ENCODE measurements at regions not wholly inside any gene's neighbourhood (a gene's known extent, or its start where the extent isn't known, plus 50 kb on each side); places are given as distances from the start of the nearest gene placed in this dataset.
A peak's percentile ranks its signal among the peaks of the same experiment; 100 is the strongest.

DNA sequence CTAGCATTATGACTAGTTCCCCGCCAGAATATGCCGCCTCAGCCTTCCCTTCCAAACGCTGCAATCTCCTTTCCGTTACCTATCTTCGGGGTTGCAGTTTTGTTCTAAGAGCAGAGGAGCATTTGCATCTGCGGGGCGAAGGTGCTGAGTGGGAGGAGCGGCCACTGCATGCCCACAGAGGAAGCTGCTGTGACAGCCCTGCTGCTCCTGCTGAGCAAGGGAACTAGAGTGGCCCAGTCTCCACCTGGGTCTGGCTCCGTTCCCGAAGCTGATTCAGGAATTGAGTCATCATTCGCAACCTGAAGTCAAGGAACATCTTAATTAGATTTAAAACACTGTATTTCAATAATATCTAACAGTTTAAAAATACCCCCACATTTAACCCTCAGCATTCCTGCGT, 98.2 kb upstream of the TJP1 start:
- FAIRE-seq: no peak
- no peak for DNase-seq (ENCODE audit: insufficient read length, low spot score)

DNA sequence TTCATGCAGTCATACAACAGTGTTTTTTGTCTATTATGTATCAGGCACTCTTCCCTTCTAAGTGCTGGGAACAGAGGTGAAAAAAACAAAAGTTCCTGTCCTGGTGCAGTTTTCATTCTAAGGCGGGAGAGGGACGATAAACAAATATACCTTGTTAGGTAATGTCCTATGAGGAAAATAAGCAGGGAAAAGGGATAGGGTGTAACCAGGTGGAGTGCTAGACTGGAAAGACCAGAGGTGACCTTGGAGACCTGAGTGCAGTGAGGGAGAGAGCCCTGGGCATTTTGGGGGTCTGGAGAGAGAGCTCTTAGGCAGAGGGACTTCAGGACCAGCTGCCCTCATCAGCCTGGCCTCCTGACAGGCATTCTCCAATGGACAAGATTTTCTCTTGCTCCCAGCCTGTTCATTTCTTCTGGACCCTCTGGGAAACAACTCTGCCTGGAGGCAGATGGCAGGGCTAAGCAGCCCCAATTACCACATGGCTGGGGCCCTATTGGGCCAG, 97.2 kb upstream of the TJP1 start:
- FAIRE-seq: no peak

DNA sequence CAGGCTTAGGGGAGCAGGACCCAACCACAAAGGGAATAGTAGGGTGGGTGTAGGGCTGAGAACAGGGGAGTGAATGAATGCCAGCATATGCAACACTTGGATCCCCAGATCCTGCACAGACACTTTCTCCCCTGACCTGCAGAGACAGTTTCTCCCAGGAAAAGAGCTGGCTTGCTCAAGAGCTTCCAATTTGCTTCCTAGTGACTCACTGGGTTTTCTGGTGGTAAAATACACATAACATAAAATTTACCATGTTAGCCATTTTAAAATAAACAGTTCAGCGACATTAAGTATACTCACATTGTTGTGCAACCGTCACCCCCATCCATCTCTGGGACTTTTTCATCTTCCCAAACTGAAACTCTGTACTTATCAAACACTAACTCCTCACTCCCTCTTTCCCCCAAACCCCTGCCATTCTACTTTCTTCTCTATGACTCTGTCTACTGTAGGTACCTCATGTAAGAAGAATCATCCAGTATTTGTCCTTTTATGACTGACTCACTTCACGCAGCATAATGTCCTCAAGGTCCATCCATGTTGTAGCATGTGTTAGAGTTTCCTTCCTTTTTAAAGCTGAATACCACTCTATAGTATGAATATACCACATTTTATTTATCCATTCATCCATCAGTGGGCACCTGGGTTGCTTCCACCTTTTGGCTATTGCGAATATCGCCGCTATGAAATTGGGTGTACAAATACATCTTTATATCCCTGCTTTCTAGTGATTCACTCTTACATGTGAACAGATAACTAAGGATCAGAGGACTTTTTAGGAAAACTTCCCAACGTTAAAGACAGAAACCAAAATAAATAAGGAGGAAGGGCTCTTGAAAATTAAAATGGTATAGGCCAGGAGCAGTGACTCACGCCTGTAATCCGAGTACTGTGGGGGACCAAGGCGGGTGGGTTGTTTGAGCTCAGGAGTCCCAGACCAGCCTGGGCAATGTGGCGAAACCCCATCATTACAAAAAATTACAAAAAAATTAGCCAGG, 95.6 kb upstream of the TJP1 start:
- DNase-seq (ENCODE audit: insufficient read length, low spot score) (no peak), FAIRE-seq (no peak)

More for the DNA sequence above, 97.2 kb upstream of the TJP1 start:
- DNase-seq (ENCODE audit: insufficient read length, low spot score): no peak

DNA sequence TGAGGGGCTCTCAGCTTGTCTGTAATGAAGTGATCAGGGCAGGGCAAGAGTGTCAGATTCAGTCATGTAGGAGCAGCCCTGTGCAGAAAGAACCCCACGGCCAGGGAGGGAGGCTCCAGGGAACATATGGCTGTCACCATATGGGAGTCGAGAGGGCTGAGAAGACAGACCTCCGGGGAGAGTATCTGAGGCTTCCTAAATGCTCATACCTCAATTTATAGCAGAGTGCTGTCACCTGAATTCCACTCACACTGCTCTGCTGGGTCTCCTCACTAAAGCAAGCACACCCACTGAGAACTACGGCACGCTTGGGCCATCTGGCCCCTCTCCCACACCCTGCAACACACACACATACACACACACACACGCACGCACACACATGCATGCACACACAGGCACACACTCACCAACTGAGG, 92.3 kb upstream of the TJP1 start:
- FAIRE-seq: peak; percentile 51

DNA sequence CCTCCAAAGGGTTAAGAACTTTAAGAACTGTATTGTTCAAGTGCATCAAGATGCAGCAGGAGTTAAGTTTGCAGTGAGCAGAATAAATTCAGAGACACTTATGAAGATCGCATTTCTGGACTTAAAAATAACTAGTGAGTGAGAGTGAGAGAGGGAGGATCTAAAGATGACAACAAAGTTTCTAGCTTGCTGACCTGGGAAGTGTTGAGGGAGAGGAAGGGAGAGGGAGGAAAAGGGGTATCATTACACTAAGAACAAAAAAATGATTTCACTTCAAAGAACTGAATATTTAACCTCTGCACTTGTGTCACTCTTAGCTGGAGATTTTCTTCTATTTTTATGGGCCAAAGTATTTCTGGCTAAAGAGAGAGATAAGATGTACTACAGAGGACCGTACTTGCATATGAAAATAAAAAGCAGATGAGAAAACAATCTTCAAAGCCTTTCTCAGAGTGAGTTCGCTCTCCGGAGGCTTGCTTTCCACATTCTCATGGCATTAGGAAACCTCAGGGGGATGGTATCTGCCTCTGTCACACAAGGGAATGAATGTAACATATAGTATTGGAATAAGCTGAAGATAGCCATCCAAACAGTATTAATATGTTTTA, 91.4 kb upstream of the TJP1 start:
- DNase-seq (ENCODE audit: insufficient read length, low spot score) (no peak), FAIRE-seq (no peak)

More for the DNA sequence above, 92.3 kb upstream of the TJP1 start:
- no peak for DNase-seq (ENCODE audit: insufficient read length, low spot score)

DNA sequence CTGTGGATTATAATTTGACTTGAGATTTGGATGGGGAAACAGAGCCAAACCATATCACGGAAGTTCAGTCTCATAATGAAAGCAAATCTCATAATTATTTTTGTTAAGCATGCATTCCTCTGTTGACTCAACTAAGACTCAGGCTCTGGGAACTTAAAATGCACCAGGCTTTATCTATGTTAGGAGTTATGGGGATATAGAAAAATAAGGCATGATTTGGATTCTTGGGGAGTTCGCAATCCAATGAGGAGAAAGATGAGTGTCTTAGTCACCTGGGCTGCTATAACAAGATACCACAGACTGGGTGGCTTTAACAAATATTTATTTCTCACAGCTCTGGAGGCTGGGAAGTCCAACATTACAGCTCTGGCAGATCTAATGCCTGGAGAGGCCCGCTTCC, 89.4 kb upstream of the TJP1 start:
- FAIRE-seq (no peak), DNase-seq (ENCODE audit: insufficient read length, low spot score) (no peak)

DNA sequence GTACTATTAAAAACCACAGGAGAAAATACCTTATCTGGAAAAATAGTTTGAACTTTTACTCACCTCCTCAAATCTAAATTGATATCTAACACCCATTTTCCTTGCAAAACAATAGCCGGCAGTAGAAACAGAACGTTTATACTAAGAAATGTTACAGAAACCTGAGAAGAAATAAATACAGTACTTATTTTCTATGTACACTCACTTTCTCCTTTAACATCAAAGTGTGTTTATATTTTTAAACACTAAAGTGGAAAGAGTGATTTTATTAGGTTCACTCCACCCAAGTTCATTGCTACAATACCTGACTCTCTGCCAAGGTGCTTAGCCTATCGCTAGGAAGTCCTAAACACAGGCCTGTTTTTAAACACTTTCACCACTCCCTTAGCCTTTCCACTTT, 87.8 kb upstream of the TJP1 start:
- DNase-seq (ENCODE audit: insufficient read length, low spot score) (no peak), FAIRE-seq (no peak)

DNA sequence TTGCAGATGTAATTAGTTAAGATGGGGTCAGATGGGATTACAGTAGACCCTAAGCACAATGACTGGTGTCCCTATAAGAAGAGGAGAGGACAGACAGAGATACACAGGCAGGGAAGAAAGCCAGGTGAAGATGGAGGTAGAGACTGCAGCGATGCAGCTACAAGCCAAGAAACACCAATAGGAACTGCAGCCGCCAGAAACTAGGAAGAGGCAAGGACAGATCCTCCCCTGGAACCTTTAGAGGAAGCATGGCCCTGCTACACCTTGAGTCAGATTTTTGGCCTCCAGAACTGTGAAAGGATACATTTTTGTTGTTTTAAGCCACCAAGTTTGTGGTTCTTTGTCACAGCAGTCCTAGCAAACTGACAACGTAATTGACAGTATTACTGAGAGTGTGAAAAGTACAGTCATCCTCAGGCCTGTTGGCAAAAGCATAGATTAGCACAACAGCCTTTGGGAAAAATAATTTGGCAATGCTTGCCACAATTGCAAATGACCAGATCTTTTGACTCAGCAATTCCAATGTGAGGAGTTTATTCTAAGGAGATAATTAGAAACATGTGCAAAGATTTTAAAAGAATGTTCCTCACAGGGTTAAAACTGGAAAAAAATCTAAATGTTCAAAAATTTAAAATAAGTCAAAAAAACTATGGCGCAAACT, 82.6 kb upstream of the TJP1 start:
- FAIRE-seq (no peak), DNase-seq (ENCODE audit: insufficient read length, low spot score) (no peak)

DNA sequence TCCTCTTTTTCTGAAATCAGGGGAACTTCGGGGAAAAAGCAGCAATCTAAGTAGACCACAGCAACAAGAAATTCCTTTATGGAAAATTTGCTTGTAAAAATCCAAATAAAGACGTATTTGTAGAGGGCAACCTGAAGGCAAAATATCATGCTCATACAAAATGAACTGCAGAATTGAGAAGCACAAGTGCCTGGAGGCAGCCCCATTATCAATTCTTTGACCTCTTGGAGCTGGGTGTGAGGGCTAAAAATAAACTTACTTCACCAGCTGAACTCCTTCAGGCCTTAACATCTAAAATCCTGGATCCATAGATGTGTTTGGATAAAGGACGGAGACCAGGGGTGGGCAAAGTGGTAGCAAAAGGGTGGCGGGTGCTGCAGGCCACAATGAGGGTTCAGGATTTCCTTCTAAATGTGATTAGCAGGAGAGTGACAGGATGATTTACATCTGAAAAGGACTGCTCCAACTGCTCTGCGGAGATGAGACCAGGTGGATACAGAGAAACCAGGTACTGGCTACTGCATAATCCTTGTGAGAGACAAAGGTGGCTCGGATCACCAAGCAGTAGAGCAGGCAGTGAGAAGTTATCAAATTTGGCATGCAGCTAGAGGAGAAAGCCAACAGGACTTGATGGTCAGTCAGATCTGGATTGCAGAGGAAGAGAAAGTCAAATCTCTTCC, 81.7 kb upstream of the TJP1 start:
- no peak for DNase-seq (ENCODE audit: insufficient read length, low spot score)
- FAIRE-seq: no peak

DNA sequence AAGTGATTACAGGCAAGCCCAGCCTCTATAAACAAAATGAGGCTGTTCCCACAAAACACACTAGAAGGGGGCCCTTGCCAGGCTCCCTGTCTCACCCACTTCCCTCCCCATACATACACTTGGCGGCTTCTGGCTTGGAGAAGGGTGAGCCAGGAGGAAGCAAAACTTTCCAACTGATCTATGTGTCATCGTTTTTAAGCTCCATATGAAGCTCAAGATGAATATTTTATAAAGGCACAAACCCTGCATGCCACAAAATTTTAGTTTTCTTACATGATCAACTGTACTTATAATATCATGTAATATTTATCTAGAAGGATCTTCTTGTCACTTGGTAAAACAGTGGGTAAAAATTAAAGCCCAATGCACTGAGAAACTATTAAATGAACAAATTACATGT, 80.8 kb upstream of the TJP1 start:
- DNase-seq (ENCODE audit: insufficient read length, low spot score) (no peak), FAIRE-seq (no peak)

DNA sequence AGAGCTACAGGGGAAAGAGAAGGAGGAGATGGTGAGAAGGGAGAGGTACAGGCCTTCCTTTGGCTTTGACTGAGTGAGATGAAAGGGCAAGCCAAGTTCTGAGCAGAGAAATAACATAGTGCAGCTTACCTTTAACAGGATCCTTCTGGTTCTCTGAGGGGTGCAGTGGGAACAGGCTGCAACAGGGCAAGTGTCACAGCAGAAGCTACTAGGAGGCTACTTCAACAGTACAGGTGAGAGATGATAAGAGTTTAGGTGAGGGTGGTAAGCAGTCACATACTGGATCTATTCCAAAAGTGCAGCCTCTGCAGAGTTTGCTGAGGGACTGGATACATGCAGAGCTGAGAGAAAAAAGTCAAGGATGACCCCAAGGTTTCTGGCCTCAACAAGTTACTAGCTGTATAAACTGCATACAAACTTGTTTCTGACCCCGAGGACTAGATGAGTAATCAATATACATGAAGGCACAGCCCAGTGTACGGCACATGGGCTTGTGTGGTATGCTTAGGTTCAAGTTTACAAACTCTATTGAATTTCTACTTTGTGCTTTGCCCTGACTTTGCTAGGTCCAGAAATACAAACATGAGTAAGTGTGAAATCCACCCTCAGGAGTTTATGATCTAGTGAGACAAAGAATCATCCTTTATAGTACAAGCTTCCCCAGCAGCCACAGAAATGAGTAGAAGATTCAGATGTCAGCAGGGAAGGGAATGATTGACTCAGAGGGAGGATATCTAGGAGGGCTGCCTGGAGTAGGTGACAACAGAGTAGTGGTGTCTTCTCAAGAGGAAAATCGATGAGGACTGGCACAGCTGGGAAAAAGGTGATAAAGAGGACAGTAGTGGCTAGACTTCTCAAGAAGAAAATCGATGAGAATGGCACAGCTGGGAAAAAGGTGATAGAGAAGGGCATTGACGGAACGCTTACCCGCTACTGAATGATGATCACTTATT, 78.2 kb upstream of the TJP1 start:
- no peak for FAIRE-seq
- DNase-seq (ENCODE audit: insufficient read length, low spot score): no peak

DNA sequence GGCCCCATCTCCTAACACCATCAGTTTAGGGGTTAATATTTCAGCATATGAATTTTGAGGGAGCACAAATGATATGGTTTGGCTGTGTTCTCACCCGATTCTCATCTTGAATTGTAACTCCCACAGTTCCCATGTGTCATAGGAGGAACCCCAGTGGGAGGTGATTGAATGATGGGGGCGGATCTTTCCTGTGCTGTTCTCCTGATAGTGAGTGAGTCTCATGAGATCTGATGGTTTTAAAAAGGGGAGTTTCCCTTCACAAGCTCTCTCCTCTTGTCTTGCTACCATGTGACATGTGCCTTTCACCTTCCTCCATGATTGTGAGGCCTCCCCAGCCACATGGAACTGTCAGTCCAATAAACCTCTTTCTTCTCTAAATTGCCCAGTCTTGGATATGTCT, 73.8 kb upstream of the TJP1 start:
- DNase-seq (ENCODE audit: insufficient read length, low spot score) (no peak), FAIRE-seq (no peak)

DNA sequence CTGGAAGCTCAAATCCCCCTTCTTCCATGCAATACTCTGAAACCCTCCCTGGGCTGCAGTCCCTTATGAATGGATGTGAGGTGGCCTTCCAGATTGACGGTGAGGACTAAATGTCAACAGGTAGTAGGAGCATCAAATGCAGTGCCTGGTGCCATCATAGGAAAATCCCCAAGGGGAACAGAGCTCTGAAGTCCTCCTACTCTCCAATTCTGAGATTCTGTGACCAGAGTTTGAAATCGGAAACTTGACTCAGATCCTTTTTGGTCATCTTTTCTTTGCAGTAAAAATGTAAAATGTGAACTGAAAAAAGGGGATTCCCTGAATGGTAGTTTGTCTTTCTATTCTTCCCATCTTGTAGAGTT, 68.8 kb upstream of the TJP1 start:
- no peak for FAIRE-seq

DNA sequence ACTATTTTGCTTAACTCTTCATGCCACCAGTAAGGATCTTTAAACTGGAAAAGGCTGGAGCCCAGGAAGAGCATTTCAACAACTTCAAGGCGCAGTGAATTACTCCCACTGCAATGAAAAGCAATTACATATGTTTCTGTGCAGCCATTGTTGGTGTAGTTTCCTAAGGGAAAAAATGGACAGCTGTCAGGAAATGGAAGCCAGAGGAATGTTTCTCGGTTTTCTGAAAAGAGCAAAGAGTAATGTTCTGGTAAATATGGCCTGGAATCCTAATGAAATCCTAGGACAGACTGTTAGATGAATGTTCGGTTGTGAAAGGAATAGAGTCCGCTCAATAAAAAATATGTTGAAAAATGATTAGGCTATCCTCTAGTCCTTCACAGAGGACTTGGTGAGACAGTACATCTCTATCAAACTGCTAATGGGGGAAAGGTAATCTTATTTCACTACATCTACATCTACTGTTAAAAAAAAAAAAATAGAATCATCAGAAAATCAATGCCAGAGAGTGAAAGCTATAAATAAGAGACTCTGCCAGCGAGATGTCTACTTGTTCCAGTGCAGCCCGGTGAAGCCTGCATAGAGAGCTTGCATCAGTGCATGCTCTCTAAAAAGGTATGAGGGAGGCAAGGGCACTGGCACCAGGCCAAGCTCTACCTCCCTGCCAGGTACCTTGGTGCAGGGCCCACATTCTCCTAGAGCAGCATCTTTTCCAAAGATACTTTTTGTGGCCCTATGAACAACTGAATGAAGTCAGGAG, 68.2 kb upstream of the TJP1 start:
- DNase-seq (ENCODE audit: insufficient read length, low spot score) (no peak), FAIRE-seq (no peak)

More for the DNA sequence above, 68.8 kb upstream of the TJP1 start:
- DNase-seq (ENCODE audit: insufficient read length, low spot score): no peak

DNA sequence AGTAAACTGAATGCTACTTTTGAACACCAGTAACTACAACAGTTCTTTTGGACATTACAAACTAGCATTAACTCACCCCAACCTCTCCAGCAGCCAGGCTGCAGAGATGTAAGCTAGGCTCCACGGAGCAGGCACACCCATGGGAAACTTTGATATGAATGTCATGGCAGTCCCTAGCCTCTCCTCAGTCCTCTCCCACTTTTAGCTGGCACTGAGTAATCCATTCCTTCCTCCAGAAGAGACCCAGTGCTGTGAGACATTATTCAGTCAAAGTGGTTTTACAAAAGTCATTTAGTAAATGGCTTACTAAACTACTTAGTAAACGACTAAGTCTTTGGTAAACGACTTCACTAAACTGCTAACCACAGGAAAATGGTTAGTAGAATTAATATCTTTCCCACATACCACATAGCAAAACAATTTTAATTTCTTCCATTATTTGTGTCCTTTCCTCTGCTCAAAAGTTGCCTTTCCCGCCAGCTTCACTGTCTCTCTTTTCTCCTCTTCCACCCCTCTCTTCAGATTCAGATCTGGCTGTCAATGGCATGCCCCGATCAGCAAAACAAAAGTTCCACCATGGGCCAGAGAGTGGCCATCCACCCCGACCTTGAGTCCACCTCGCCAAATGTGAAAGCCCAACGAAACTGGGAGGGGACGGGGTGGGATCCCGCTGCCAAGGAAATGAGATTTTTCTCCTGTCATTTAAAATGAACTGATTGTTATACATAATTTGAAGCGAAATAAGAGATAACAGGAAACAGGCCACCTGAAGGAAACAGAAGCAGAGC, 67.5 kb upstream of the TJP1 start:
- FAIRE-seq: no peak
- DNase-seq (ENCODE audit: insufficient read length, low spot score): no peak

DNA sequence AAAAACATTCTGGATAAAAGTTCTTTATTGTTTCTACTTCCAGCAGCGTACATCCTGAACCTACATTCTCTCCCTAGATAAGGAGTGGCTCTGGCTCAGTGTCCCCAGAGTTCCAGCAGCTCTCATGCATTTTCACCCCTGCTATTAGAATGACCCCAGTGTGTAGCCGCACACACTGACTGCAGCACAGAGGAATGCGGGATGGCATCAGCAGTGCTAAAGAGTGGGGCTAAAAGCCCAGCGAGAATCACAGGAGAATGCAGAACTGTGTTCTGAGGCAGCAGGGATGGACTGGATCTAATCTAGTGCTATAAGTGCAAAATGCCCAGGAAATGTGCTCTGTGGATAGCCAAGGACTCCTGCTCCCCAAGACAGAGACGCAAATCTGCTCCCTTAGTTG, 66.4 kb upstream of the TJP1 start:
- DNase-seq (ENCODE audit: insufficient read length, low spot score) (peak; percentile 17), FAIRE-seq (no peak)

DNA sequence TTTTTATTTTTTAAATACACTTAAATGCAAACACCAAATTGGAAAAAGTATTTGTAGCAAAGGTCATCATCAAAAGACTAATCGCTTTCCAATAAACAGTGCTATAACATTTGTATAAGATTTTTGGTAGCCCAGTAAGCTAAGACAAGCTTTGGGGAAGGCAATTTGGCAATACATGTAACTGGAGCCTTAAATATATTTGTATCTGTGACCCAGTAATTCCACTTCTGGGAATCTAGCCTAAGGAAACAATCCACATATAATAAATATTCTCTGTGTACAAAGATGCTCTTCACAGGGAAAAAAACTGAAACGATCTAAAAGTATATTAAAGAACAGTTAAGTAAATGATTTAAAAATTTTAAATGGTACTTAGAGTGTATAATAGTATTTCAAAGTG, 65.5 kb upstream of the TJP1 start:
- no peak for FAIRE-seq
- no peak for DNase-seq (ENCODE audit: insufficient read length, low spot score)

DNA sequence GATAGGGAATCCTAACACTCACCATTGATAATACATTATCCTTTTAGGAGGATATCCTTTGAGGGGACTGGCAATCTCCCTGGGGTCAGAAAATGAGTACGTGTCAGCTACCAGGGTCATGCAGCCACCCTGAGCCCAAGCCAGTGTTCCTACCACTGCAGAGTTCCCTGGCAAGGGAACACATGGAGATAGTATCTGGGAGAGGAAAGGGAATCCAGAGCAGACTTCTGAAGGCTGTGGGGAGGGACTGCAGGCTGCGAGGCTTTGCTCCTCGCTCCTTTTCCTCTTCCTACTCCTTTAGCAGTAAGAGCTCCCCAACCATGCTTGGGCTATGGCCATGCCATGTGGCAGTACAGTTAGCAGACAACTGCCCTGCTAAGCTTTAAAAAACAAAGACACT, 62.9 kb upstream of the TJP1 start:
- no peak for FAIRE-seq
- DNase-seq (ENCODE audit: insufficient read length, low spot score): no peak
